Stimulated activated CD8-positive, alpha-beta memory T cell treated with anti-CD3 and anti-CD28 coated beads, Interleukin-4, amount 100 ng/mL, for 24 hours (primary cell): ENCODE measurements at regions not wholly inside any gene's neighbourhood (a gene's known extent, or its start where the extent isn't known, plus 50 kb on each side); places are given as distances from the start of the nearest gene placed in this dataset.

Experiments
- DNase-seq: peaks from one replicate; pipeline ENCODE4 v3.0.0-alpha.2; 2020; ENCODE audit warnings: low read depth

DNA sequence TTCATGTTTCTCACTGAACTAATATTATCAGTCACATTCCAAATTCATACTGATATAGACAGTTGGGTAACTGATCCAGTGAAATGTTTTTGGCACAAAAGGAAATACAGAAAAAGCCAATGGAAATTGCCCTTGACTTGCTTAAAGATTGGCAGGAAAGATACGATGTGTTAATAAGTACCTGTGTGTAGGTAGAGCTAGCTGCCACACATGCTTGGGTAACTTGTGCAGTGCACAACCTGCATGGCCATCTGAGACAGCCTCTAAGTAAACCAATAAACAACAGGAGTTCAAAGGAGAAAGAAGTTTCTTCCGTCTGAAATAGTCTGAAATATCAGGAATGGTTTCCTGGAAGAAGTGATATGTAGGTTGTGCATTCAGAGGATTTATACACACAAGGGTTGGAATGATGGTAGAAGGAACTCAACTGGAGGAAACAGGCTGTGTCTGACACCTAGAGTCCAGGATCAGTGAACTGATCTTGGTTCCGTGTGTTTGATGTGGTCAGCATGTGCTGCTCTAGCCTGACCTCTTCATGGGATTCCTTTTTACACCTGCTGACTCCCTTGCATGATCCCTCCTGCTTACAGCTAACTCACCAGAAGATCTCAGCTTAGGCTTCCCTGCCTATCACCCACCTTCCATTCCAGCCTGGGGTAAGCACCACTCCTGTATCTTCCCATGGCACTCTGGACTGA, 81.4 kb upstream of the KRR1 start:
- no peak for DNase-seq

DNA sequence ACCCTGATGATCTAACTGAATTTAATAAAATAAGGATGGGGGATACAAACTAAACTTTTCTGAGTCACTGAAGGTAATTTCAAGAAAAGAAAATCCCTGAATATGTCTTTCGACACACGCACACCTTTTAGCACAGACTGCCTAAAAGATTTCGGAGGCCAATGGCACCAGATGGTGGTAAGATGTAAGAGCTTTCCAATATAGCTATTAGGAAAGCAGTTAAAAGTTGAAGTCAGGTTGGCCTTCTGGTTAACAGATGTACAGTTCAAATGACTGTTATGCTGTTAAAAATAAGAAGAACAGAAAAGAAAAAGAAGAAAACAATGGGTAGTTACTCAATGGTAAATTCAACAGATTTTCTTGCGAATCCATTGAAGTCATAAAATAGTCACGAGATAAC, 80.7 kb upstream of the KRR1 start:
- no peak for DNase-seq

DNA sequence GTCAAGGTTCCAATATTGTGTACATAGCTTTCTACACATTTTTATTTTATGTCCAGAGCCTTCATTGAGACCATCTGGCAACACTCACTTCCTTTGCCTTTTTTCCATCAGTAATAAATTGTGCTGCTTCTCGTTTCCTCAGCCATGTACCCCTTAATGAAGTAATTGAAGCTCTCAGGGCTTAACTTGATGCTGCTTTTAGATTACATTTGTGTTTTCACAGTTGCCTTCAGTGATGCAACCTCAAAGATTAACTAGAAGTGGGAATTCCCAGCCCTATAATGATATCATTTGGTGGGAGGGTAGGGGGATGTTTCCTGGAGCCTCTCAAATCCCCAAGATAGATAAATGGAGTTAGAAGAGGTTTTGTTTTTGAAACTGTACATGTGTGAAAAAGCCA, 80.2 kb upstream of the KRR1 start:
- DNase-seq: no peak

DNA sequence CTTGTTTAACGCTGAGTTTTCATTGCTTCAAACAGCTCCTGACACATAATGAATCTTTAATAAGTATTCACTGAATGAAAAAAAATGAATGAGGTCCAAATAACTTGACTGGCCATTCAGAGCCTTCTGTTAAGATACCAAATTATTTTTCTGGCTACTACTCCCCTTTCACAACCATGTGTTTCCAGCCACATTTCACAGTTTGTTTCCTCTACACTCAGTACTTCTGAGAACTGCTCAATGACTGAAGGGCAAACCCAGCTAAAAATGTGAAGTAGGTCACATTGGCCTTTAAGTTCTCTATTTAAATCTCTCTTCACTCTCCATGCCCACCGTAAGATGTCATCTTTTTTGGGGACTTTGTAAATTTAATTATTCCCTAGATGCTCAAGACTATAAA, 78.4 kb upstream of the KRR1 start:
- DNase-seq: no peak

DNA sequence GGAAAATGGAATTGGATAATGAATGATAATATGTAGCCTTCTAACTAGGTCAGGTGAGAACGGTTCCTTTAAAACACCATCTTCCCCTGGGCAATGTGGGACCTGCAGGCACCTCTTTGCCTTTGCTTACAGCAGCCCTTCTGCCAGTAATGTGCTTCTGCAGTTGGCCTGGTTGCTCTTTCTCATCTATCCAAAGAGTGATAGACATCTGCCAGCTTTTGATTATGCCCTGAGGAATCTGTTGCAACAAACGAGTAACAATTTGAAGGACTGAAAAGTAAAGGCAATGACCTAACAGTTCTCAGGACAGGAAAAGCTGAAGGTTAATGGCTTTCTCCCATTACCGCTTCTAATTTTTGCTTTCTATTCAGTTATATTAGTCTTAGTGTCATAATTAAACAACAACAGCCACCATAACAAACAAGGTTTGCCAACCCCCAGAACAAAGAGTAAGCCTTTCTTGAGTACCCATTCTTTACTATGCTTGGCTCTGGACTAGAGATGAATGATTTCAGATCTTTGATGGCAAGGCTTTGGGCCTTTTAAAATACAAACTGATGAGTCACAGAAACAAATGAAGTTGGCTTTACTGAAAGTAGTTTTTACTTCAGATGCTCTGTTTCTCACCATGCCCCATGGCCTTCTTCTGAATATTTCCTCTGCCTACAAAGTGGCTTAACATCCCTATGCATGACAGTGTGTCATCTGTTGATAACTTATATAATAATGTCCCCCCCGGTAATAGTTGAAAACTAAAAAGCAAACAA, 76.1 kb upstream of the KRR1 start:
- no peak for DNase-seq

DNA sequence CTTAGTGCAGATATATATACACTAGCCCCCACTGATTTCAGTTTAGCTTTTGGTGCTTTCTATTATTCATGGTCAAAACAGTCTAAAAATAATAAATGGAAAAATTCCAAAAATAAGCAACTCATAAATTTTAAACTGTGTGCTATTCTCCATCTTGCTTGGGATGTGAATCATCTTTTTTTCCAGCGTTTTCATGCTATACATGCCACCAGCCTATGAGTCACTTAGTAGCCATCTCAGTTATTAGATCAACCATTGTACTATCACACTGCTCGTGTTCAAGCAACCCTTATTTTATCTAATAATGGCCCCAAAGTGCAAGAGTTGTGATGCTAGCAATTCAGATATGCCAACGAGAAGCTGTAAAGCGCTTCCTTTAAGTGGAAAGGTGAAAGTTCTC, 73.9 kb upstream of the KRR1 start:
- DNase-seq: no peak

DNA sequence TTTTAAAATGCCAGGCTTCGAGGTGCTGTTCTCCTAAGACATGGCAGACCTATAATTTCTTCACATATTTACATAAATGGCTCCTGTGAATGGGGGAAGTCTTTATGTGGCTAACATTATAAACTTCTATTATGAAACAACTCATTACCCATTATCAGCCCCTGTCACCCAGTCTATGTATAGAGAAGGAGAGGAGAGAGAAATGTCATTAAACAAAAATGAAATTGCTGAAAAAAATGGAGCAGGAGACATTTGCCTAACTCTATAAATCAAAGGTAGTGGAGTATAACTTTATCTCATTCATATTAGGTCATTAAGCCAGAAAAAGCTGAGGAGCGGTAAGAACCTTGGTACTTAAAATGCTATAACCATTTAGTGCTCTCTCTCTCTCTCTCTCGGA, 71.9 kb upstream of the KRR1 start:
- DNase-seq: no peak

DNA sequence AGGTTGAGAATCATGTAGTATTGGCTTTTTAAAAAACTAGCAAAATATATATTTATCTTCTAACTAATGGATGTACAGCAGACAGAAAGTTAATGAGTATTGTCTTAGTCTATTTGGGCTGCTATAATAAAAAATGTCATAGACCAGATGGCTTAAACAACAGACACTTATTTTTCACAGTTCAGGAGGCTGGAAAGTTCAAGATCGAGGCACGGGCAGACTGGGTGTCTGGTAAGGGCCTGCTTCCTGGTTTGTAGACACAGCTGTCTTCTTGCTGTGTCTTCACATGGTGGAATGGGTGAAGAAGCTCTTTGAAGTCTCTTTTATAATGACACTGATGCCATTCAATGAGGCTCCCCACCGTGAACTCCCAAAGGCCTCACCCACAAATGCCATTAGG, 70.1 kb upstream of the KRR1 start:
- DNase-seq: no peak

DNA sequence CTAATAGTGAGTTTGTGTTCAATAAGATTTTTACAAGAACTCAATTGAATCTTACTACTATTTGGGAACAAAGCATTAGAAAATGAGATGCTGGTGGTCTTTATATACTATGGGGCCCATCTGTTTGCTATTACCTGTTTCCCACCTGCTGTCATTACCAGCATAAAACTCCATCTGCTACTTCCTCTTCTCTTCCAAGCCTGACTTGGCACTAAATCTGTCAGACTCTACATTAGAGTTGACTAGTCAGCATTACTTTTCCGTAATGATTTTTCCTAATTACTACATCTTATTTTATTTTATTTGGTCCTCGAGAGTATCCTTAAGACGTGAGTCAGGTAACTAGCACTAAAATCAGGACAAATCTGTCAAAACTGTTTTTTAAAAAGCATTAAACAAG, 68.1 kb upstream of the KRR1 start:
- DNase-seq: no peak

DNA sequence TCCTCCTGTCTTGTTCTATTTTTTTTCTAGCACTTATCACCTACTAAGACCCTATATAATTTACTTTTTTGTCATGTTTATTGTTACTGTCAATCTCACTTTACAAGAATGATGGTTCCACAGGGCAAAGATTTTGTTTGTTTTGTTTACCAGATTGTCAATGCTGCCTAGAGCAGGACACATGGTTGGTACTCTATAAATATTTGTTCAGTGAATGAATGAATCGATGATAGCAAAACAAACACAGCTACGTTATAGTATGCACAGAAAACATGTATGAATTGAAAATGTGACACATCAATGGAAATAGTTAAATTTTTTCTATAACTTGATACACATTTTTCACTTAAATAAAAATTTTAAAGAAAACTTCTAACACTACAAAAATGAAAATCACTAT, 67.1 kb upstream of the KRR1 start:
- DNase-seq: no peak

DNA sequence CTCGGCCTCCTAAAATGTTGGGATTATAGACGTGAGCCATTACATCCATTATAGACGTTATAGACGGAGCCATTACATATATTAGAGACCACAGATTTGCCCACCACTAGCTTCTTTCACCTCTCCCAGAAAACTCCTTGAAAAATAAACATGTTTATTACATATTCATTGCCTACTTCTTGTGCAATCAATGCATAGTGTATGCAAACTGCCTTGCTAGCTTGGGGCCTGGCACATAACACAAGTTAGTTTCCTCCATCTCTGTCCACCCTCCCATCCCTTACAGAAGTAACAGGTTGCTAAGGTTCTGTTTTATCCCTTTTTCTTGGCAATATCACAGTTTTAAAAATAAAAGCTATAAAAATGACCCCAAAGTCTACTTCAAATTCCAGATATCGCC, 66.4 kb upstream of the KRR1 start:
- no peak for DNase-seq

DNA sequence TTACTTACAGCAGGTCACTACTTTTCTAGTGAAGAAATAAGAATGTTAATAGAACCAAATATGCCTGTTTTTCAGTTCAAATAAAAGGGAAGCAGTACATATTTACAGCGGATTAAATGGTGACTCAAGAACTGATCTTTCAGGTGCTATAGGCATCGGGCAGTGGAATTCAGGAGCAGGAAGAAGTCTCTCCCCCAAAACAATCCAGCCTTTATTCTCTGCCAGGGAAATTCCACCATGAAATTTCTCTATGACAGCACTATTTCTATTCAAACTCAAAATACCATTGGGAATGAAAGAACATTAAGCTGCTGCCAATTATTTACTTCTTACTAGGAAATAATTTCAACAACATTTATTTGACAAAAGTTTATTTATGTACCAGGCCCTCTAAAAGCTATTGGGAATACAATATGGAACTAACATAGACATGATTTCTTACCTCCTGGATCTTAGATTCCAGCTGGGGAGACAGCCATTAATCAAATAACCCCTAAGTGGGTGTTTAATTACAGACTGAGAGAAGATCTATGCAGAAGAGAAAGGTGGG, 60.3 kb upstream of the KRR1 start:
- DNase-seq: no peak

DNA sequence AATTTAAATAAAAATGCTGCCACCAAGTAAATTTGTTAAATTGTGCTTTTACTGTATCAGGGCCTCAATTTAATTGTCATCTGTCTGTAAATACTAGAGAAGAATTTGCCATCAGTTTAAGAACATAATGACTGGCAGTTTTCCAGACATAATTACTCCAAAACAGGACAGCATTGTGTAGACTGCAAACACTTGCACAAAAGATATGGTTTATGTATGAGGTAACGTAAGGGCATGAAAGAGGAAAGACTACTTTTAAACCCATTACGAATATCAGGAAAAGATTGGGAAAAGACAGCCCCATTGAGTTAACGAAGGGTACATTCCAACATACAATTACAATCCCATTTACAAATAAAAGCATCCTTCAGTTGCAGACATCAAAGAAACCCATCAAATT, 59.8 kb upstream of the KRR1 start:
- no peak for DNase-seq

DNA sequence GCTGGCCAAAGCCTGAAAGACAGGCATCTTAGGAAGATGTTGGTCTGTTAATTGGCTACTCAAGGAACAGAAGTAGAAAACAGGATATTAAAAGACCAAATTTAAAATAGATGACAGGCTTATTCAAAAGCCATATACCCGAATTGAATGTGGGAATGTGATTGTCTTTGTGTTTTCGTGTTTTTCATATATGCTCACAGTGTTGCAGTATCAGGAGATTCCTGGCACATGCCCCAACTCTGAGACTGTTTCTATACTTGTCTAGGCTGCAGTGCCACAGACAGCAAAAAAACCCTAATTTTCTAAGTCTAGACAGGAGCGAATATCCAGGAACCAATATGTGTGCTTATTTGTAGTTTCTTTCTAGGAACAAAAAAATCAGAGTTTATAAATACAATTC, 57.4 kb upstream of the KRR1 start:
- DNase-seq: no peak

DNA sequence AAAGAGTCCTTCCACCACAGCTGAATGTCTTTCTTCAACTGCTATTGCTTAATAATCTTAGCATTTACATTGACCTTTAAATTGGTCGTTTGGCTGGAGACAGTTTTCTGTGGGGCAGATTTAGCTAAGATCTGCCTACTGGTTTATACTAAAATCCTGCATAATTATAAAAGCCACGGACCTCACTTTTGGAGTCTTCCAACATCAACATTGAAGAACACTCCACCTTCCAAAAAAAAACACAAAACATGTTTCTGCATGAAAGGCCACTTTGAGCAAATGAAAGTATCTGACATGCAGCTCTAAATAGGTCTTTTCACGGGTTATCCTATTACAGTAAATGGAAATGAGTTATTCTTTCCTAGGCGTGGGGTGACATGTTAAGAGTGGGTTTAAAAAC, 57.0 kb upstream of the KRR1 start:
- DNase-seq: no peak

DNA sequence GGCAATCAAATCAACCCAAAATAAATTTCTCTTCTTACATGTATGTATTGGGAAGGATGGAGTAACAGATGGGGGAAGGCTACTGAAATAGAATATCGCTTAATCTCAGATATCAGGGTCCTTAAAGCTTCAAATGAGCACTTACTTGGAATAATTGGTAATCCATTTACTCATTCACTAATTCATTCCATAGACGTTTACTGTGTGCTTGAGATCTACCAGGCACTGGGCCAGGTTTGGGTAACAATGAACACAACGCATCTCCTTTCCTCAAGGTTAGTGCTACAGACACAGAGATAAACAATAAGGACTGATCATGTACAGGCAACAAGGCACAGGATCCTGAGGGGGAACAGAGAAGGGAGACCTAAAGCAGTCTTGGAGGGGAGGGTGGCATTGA, 54.4 kb upstream of the KRR1 start:
- no peak for DNase-seq

DNA sequence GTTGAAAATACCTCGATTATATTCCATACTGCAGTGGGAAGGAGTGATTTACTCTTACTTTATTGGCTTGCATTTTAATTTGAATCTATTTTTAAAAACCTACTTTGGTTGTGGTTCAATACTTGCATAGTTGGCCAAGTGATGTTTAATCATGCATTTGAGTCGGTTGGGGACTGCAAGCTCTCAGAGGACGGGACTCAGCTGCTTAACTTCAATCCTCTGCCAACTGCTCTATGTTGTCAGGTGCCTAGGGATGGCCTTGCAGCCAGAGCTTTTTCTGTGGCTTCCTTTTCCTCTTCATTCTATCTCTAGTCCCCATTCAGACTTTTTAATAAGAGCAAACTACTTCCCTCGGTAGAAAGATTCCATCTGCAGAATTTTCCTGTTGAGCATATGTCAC, 53.4 kb upstream of the KRR1 start:
- no peak for DNase-seq

DNA sequence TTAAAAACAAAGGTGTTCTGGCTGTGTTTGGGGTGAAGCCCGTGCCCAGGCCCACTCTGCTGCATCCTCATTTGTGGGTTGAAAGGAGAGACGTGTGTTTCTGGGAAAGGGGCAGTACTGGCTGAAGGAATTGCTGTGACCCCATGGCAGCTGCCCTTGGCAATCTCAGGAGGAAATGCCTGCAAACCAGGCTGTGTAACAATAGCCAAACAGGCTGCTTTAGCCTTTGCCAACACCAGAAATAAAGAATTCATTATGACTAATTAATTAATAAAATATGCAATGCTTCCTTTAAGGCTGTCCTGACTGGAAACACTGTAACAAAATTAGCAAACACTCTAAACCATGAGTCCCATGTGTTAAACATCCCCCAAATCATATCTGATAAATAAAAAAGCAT, 53.0 kb upstream of the KRR1 start:
- no peak for DNase-seq

DNA sequence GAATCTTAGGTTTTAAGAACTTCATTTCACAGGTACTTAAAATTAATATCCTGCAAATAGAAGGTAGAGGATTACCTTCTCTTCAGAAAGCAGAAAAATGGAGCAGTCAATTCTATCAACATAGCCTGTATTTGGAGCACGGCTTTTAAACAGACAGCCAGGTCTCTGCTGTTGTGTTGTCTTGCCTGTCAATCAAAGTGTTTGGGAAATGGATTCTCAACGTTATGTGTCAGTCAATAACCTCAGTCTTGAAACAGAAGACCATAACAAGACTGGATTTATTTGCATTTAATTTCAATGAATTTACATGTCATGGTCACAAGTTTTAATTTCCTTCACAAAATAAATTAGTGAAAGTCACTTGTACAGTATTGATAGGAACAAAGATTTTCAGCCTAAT, 51.9 kb upstream of the KRR1 start:
- DNase-seq: no peak

DNA sequence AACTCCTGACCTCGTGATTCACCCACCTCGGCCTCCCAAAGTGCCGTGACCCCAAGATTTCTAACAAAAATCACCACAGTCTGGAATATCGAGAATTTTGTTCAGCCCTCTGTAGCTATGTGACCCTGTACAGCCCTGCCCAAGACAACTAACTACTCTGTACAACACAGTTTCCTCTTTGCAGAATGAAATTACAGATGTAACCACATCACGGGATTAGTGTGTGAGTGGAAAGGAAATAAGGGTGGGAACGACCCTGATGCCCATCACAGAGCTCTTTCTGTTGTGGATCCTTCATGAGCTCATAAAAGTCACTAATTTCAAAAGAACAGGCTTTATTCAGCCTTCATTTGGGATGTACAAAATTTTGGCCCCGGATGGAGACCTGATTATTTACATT, 50.5 kb upstream of the KRR1 start:
- no peak for DNase-seq
